GM18517 (cell line): ENCODE measurements at regions not wholly inside any gene's neighbourhood (a gene's known extent, or its start where the extent isn't known, plus 50 kb on each side); places are given as distances from the start of the nearest gene placed in this dataset.
A peak's percentile ranks its signal among the peaks of the same experiment; 100 is the strongest.
"Not testable (repeated sequence)": the region's sequence is repeated elsewhere in the genome, so short reads cannot be mapped to it uniquely, and the experiment has no call there.

Experiments
- ATAC-seq: cut with Tn5 transposase; IDR thresholded peaks from one replicate; pipeline ENCODE4 v1.9.1; 2021; ENCODE audit warnings: mild to moderate bottlenecking, moderate library complexity; ENCODE audit not compliant: unreplicated experiment

- no peak for ATAC-seq
Measured at GRCh38 chrX:53883196-53883595, 161.1 kb downstream of the PHF8 start.

GRCh38 chrX:53882331-53882730, 161.9 kb downstream of the PHF8 start:
- no peak for ATAC-seq

- not testable (repeated sequence) for ATAC-seq
Measured at GRCh38 chrX:53880786-53881185, 163.5 kb downstream of the PHF8 start.

- no peak for ATAC-seq
Measured at GRCh38 chrX:53859890-53860289, 173.4 kb upstream of the HUWE1 start.

GRCh38 chrX:53831662-53832635, 145.4 kb upstream of the HUWE1 start:
- peak; percentile 70 for ATAC-seq

GRCh38 chrX:53824686-53825085, 138.2 kb upstream of the HUWE1 start:
- no peak for ATAC-seq

- ATAC-seq = not testable (repeated sequence)
Measured at GRCh38 chrX:53818115-53818514, 131.6 kb upstream of the HUWE1 start.

GRCh38 chrX:53817548-53817947, 131.0 kb upstream of the HUWE1 start:
- no peak for ATAC-seq

- ATAC-seq = no peak
Measured at GRCh38 chrX:53813670-53814440, 127.3 kb upstream of the HUWE1 start.

- ATAC-seq = no peak
Measured at GRCh38 chrX:53798281-53798680, 111.8 kb upstream of the HUWE1 start.

- ATAC-seq = no peak
Measured at GRCh38 chrX:53795576-53795975, 109.1 kb upstream of the HUWE1 start.

- ATAC-seq = no peak
Measured at GRCh38 chrX:53794181-53794580, 107.7 kb upstream of the HUWE1 start.

GRCh38 chrX:53768865-53769264, 82.3 kb upstream of the HUWE1 start:
- no peak for ATAC-seq

GRCh38 chrX:53768451-53768850, 81.9 kb upstream of the HUWE1 start:
- ATAC-seq = no peak

- ATAC-seq = no peak
Measured at GRCh38 chrX:53767544-53767943, 81.0 kb upstream of the HUWE1 start.

GRCh38 chrX:53757181-53757580, 70.7 kb upstream of the HUWE1 start:
- not testable (repeated sequence) for ATAC-seq

- no peak for ATAC-seq
Measured at GRCh38 chrX:53746718-53747117, 60.2 kb upstream of the HUWE1 start.

- ATAC-seq = no peak
Measured at GRCh38 chrX:53743244-53743643, 56.7 kb upstream of the HUWE1 start.

GRCh38 chrX:53738370-53738906, 51.9 kb upstream of the HUWE1 start:
- no peak for ATAC-seq
